ENCODE measurements at regions not wholly inside any gene's neighbourhood (a gene's known extent, or its start where the extent isn't known, plus 50 kb on each side); places are given as distances from the start of the nearest gene placed in this dataset.
A peak's percentile ranks its signal among the peaks of the same experiment; 100 is the strongest.
"Not testable (repeated sequence)": the region's sequence is repeated elsewhere in the genome, so short reads cannot be mapped to it uniquely, and the experiment has no call there.

DNA sequence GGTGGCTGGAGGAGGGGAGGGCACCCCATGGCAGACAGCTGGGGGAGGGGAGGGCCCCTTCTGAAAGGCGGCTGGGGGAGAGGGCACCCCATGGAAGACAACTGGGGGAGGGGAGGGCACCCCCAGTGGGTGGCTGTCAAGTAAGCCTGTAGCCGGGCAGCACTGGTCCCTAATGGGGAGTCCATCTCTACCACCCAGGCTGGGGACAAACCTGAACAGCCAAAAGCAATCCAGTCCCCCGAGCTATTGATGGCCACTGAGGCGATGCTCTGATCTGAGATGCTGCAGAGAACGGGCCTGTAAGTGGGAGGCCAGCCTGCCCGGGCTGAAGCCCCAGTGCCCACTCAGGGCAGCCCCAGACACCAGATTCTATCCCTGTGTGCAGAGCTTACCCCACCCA lies 5378.4 kb upstream of the TPTE start:
- DNase-seq (ENCODE audit: low read depth, low spot score); H3K4me3 ChIP-seq (ENCODE audit: low read depth, low read length); in situ Hi-C loops (cut with HindIII; ENCODE audit: low sequenced_read_pairs): not testable (repeated sequence)

DNA sequence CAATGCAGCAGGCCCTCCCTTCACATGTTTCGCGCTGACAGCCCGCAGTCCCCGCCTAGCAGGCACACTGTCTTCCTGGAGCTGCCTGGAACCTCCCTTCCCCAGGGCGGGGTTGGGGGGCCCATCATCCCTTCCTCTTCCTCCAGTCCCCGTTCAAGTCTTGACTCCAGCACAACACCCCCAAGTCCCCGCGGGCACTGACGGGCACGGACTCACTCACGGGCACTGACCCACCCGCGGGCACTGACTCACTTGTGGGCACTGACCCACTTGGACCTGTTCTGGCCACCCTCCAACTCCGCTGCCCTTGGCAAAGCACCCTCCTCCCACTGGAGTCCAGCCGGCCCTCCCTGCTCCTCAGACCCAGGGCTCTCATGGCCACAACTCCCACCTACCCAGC lies 5376.7 kb upstream of the TPTE start:
- in situ Hi-C loops (cut with HindIII; ENCODE audit: low sequenced_read_pairs); DNase-seq (ENCODE audit: low read depth, low spot score); H3K4me3 ChIP-seq (ENCODE audit: low read depth, low read length): not testable (repeated sequence)

DNA sequence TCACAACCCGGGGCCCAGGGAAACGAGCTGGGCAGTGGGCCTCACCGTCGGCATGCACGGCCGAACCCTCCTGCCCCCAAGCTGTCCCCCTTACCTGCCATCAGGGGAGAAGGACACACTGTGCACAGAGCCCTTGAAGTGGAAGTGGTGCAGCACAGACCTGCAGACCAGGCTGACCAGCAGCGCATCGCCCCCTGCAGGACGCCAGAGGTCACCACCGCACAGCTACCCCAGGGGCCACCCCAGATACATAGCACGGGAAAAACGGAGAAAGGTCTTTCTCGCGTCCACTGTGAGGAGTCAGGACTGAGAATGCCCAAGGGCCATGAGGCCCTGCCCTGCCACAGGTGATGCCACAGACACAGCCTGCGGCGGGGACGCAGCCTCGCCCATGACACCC lies 5373.7 kb upstream of the TPTE start:
- H3K4me3 ChIP-seq (ENCODE audit: low read depth, low read length); DNase-seq (ENCODE audit: low read depth, low spot score); in situ Hi-C loops (cut with HindIII; ENCODE audit: low sequenced_read_pairs): not testable (repeated sequence)

DNA sequence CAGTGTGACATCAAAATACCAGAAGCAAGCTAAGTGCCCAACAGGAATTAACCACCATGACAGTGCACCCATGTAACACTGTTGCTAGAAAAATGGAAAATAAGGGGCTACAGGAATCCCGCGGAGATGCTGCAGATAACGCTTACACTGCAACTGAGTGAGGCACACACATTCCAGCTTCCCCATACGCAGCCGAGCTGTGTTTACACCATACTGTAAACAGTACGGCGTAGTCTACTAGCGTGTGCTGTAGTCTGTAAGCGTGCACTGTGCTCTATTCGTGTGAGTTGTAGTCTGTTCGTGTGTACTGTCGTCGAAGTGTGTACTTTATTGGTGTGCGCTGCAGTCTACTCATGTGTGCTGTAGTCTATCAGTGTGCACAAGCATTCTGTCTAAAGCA lies 5372.2 kb upstream of the TPTE start:
- H3K4me3 ChIP-seq (ENCODE audit: low read depth, low read length); in situ Hi-C loops (cut with HindIII; ENCODE audit: low sequenced_read_pairs); DNase-seq (ENCODE audit: low read depth, low spot score): not testable (repeated sequence)

DNA sequence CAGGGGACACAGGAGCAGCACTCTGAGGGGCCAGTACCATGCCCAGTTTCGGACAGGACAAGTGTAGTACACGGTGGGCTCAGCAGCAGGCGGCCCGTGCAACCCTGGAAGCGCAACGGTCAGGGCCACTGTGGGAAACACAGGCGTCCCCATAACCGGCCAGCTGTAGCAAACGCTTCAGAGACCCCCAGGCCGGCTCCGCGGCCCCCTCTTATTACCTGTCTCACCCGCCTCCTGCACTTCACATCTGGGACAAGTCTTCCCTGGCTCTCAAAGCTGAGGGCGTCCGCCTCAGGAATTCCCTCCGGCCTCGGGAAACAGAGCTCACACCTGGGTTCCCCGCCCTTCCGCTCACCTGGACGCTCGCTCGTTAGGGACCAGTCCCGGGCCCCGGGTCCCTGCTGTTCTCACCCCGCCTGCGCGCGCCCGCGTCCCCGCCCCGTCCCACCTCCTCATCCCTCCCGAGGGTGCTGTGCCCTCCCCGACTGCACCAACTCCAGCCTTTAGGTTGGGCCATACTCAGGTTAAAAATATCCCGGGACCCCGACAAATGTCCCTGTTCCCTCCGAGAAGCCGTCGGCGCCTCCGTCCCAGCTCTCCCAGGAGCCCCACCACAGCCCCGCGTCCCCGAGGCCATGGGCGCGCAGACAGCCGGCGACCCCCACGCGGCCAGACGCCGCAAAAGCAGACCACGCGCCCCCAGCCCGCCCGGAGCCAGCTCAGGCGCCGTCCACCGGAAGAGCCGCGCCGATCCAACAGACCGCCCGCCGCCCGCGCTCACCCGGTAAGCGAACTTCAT lies 5367.3 kb upstream of the TPTE start:
- H3K4me3 ChIP-seq (ENCODE audit: low read depth, low read length) = peak overlapping the region; percentile 31
- not testable (repeated sequence) for DNase-seq (ENCODE audit: low read depth, low spot score)

DNA sequence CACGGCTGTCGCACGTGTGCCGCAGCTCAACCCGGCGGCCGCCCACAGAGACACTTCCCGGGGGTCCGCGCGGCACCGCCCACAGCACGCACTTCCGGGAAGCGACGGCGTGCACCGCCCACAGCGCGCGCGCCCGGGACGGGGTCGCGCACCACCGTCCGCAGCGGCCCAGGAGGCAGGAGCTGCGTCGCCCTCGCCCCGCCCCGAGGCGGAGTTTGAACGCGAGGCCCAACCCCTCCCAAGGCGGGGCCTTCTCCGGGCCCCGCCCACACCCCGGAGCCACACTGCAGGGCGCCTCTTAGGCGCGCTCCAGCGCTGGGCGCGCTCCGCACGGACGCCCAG lies 5366.8 kb upstream of the TPTE start:
- H3K4me3 ChIP-seq (ENCODE audit: low read depth, low read length) = peak overlapping the region; percentile 31
- peak; percentile 73 for DNase-seq (ENCODE audit: low read depth, low spot score)
- in situ Hi-C loops (cut with HindIII; ENCODE audit: low sequenced_read_pairs) = not testable (repeated sequence)

More for the DNA sequence above, 5367.3 kb upstream of the TPTE start:
- in situ Hi-C loops (cut with HindIII; ENCODE audit: low sequenced_read_pairs) = not testable (repeated sequence)

DNA sequence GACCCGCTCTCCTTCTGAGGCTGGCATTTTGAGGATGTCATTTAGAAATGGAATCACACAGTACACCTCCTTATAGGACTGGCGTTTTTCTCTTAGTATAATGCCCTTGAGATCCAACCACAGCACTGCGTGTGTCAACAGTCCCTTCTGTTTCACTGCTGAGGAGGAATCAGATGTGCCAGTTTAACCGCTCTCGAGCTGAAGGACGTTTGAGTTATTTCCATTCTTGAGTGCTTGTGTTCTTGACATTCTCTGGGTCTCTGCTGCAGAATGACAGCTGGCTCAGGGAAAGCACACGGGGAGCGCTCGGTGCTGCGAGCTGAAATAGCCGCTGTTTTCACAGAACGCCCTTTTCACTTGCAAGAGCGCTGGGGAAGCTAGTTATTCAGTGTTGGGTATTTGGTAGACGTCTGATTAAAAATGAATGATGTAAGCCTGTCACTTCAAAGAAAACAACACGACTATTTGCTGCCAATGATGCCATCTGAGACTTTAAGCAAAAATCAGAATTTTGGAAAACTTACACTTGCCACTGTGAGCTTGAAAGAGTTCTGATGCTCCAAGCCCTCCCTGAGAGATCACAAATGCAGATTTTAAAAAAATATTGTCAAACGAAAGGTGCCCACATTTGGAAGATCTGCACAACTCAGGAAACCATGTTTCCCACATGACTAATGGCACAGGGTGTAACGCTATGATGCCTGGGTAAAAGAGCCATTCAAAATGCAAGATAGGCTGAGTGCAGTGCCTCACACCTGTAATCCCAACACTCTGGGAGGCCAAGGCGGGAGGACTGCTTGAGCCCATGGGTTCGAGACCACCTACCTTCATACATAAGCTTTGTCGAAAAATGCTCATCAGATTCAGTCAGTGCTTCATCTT lies 5358.4 kb upstream of the TPTE start:
- DNase-seq (ENCODE audit: low read depth, low spot score); in situ Hi-C loops (cut with HindIII; ENCODE audit: low sequenced_read_pairs); H3K4me3 ChIP-seq (ENCODE audit: low read depth, low read length): not testable (repeated sequence)

DNA sequence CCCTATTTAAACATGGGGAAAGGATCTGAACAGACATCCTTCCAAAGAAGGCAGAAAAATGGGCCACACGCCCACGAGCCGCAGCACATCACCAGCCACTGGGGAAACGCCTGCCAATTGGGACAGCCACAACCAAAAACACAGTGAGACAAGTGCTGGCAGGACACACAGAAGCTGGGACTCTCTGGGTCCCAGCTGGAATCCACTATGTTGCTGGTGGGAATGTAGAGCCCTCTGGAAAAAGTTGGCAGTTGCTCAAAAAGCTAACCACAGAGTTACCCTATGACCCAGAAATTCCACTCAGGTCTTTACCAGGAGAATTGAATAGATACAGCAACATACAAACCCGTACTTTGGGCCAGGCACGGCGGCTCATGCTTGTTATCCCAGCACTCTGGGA lies 5355.6 kb upstream of the TPTE start:
- H3K4me3 ChIP-seq (ENCODE audit: low read depth, low read length); in situ Hi-C loops (cut with HindIII; ENCODE audit: low sequenced_read_pairs); DNase-seq (ENCODE audit: low read depth, low spot score): not testable (repeated sequence)
